ENCODE measurements at regions not wholly inside any gene's neighbourhood (a gene's known extent, or its start where the extent isn't known, plus 50 kb on each side); places are given as distances from the start of the nearest gene placed in this dataset.

DNA sequence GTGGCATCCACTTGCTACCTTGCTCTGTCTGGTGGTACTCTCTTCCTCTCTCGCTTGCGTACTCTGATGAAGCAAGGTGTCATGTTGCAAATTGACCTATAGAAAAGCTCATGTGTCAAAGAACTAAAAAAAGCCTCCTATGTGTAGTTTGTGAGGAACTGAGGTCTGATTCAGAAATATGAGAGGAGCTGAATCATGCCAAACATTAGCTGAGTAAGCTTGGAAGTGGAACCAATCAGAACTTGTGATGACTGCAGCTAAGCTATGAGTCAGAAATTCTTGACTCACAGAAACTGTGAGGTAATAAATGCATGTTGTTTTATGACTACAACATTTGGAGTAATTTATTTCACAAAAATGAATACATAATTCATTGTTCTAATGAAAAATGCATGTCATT lies 2138.8 kb downstream of the PCDH7 start:
- FAIRE-seq: no peak
- no peak for DNase-seq (ENCODE audit: insufficient read length)
- TF ChIP-seq TAF1 (IDR thresholded peaks at IDR 0.05; ENCODE audit: borderline replicate concordance, low read depth, low read length): no peak
- TF ChIP-seq POLR2A (IDR thresholded peaks at IDR 0.05; ENCODE audit: low read depth, low read length): no peak
- no peak for TF ChIP-seq POLR2AphosphoS5 (IDR thresholded peaks at IDR 0.05; ENCODE audit: low read depth, low read length)

DNA sequence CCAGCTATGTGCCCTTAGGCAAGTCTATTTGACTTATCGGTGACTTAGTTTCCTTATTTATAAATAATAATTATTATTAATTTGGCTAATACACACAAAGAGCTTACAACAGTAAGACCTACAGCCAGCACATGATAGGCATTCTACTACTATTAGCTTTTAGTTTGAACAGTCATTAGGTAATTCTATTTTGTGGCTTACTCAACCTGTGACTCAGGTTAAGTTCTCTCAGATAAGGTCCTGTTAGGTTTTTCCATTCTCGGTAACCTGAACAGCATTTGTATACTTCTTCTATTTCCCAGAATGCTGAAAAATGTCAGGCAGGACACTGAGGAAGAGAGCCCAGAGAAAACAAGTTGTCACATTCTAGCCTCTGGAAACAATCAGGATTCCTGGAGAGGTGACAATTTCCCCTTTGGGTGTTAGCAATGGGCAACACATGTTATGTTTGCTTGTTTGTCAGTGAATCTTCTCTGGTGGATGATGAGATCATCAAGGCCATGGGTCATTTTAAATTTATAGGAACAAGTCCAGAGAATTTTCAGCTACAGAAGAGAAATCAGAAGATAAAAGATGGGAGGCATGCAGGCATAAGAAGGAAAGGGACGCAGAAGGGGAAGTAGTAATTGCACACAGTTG lies 2144.7 kb downstream of the PCDH7 start:
- FAIRE-seq: no peak
- no peak for TF ChIP-seq POLR2AphosphoS5 (IDR thresholded peaks at IDR 0.05; ENCODE audit: low read depth, low read length)
- no peak for TF ChIP-seq TAF1 (IDR thresholded peaks at IDR 0.05; ENCODE audit: borderline replicate concordance, low read depth, low read length)
- no peak for DNase-seq (ENCODE audit: insufficient read length)

- TF ChIP-seq POLR2AphosphoS5 (IDR thresholded peaks at IDR 0.05; ENCODE audit: low read depth, low read length): no peak
- FAIRE-seq (no peak), DNase-seq (ENCODE audit: insufficient read length) (no peak)
Observed at GRCh38 chr4:32876546-32876945, 2156.4 kb downstream of the PCDH7 start.

- TF ChIP-seq TAF1 (IDR thresholded peaks at IDR 0.05; ENCODE audit: borderline replicate concordance, low read depth, low read length) (no peak), POLR2AphosphoS5 (IDR thresholded peaks at IDR 0.05; ENCODE audit: low read depth, low read length) (no peak), POLR2A (IDR thresholded peaks at IDR 0.05; ENCODE audit: low read depth, low read length) (no peak)
- DNase-seq (ENCODE audit: insufficient read length) (no peak), FAIRE-seq (no peak)
Observed at GRCh38 chr4:32879913-32880312, 2159.7 kb downstream of the PCDH7 start.

DNA sequence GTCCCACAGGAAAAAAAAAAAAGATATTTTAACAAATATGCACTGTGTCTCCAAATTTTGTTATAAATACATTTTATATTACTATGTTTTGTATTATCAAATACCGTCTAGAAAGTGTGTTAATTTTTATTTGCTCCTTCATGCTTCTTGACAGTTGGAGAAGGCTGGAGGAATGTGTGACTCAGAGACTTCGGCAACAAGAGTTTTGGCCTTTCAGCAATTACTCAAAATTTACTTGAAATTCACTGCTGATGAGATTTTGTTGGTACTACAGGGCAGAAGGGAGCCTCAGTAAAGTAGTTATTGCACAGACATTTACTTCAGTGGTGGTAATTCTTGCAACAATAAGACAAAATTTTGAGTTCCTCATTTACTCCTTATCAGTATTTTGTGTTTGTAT lies 2164.0 kb downstream of the PCDH7 start:
- FAIRE-seq (no peak), DNase-seq (ENCODE audit: insufficient read length) (no peak)
- no peak for TF ChIP-seq TAF1 (IDR thresholded peaks at IDR 0.05; ENCODE audit: borderline replicate concordance, low read depth, low read length)
- TF ChIP-seq POLR2AphosphoS5 (IDR thresholded peaks at IDR 0.05; ENCODE audit: low read depth, low read length): no peak
- TF ChIP-seq POLR2A (IDR thresholded peaks at IDR 0.05; ENCODE audit: low read depth, low read length): no peak

GRCh38 chr4:32890398-32890797 lies 2170.2 kb downstream of the PCDH7 start:
- FAIRE-seq: no peak
- DNase-seq (ENCODE audit: insufficient read length): no peak
- TF ChIP-seq TAF1 (IDR thresholded peaks at IDR 0.05; ENCODE audit: borderline replicate concordance, low read depth, low read length) (no peak), POLR2AphosphoS5 (IDR thresholded peaks at IDR 0.05; ENCODE audit: low read depth, low read length) (no peak)

GRCh38 chr4:32909053-32909452 lies 2188.9 kb downstream of the PCDH7 start:
- TF ChIP-seq POLR2AphosphoS5 (IDR thresholded peaks at IDR 0.05; ENCODE audit: low read depth, low read length) (no peak), POLR2A (IDR thresholded peaks at IDR 0.05; ENCODE audit: low read depth, low read length) (no peak), TAF1 (IDR thresholded peaks at IDR 0.05; ENCODE audit: borderline replicate concordance, low read depth, low read length) (no peak)
- DNase-seq (ENCODE audit: insufficient read length) (no peak), FAIRE-seq (no peak)

DNA sequence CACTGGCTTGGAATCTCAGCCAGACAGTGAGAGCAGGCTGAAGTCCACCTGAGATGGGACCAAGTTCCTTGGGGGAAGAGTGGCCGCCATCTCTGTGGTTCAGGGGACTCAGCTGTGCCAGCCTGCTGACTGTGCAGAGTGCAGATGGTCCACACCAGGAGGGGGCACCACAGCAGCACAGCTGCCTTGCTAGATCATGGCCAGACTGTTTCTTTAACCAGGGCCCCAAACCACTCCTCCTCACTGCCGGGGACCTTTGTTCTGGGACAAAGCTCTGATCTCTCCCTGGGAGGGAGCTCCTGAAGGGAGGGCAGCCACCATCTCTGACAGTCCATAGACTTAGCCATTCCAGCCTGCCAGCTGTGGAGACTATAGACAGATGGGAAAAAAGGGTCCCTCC lies 2189.6 kb downstream of the PCDH7 start:
- FAIRE-seq: no peak

DNA sequence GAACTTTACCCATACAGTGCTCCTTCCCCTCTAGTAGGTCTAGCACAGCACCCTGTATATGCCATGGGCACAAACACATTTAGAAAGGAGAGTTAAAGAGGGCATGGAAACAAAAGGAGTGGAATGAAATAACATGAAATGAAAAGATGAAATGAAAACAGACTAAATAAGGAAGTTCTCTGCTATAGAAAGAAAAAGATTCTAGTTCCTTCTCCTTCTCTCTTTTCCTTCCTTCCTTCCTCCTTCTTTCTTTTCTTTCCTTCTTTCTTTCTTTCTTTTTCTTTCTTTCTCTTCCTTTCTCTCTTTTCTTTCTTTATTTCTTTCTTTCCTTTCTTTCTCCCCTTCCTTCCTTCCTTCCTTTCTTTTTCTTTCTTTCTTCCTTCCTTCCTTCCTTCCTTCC lies 2197.4 kb downstream of the PCDH7 start:
- no peak for DNase-seq (ENCODE audit: insufficient read length)
- TF ChIP-seq POLR2A (IDR thresholded peaks at IDR 0.05; ENCODE audit: low read depth, low read length) (no peak), TAF1 (IDR thresholded peaks at IDR 0.05; ENCODE audit: borderline replicate concordance, low read depth, low read length) (no peak), POLR2AphosphoS5 (IDR thresholded peaks at IDR 0.05; ENCODE audit: low read depth, low read length) (no peak)
- FAIRE-seq: no peak

More for the DNA sequence above, 2189.6 kb downstream of the PCDH7 start:
- TF ChIP-seq POLR2A (IDR thresholded peaks at IDR 0.05; ENCODE audit: low read depth, low read length): no peak
- no peak for TF ChIP-seq TAF1 (IDR thresholded peaks at IDR 0.05; ENCODE audit: borderline replicate concordance, low read depth, low read length)
- no peak for TF ChIP-seq POLR2AphosphoS5 (IDR thresholded peaks at IDR 0.05; ENCODE audit: low read depth, low read length)
- no peak for DNase-seq (ENCODE audit: insufficient read length)

- no peak for TF ChIP-seq POLR2A (IDR thresholded peaks at IDR 0.05; ENCODE audit: low read depth, low read length)
- TF ChIP-seq POLR2AphosphoS5 (IDR thresholded peaks at IDR 0.05; ENCODE audit: low read depth, low read length): no peak
- TF ChIP-seq TAF1 (IDR thresholded peaks at IDR 0.05; ENCODE audit: borderline replicate concordance, low read depth, low read length): no peak
- DNase-seq (ENCODE audit: insufficient read length) (no peak), FAIRE-seq (no peak)
Observed at GRCh38 chr4:32929796-32930699, 2209.9 kb downstream of the PCDH7 start.

GRCh38 chr4:32930700-32931099 lies 2210.5 kb downstream of the PCDH7 start:
- no peak for FAIRE-seq
- TF ChIP-seq POLR2A (IDR thresholded peaks at IDR 0.05; ENCODE audit: low read depth, low read length): no peak
- no peak for TF ChIP-seq POLR2AphosphoS5 (IDR thresholded peaks at IDR 0.05; ENCODE audit: low read depth, low read length)
- TF ChIP-seq TAF1 (IDR thresholded peaks at IDR 0.05; ENCODE audit: borderline replicate concordance, low read depth, low read length): no peak
- DNase-seq (ENCODE audit: insufficient read length): no peak

GRCh38 chr4:32931475-32931874 lies 2211.3 kb downstream of the PCDH7 start:
- no peak for TF ChIP-seq POLR2AphosphoS5 (IDR thresholded peaks at IDR 0.05; ENCODE audit: low read depth, low read length)
- no peak for TF ChIP-seq TAF1 (IDR thresholded peaks at IDR 0.05; ENCODE audit: borderline replicate concordance, low read depth, low read length)
- TF ChIP-seq POLR2A (IDR thresholded peaks at IDR 0.05; ENCODE audit: low read depth, low read length): no peak
- no peak for DNase-seq (ENCODE audit: insufficient read length)
- no peak for FAIRE-seq
